Muscle of back (tissue), 3 donors: ENCODE measurements at regions not wholly inside any gene's neighbourhood (a gene's known extent, or its start where the extent isn't known, plus 50 kb on each side); places are given as distances from the start of the nearest gene placed in this dataset.
"Not testable (repeated sequence)": the region's sequence is repeated elsewhere in the genome, so short reads cannot be mapped to it uniquely, and the experiment has no call there.

Experiments used
- DNase-seq, 3 donors: peaks; one replicate each; pipeline versions ENCODE4 v3.0.0 to v3.0.0-alpha.2; 2013

GRCh38 chr2:72078773-72079172, 68.9 kb downstream of the CYP26B1 start:
- DNase-seq = no peak

DNA sequence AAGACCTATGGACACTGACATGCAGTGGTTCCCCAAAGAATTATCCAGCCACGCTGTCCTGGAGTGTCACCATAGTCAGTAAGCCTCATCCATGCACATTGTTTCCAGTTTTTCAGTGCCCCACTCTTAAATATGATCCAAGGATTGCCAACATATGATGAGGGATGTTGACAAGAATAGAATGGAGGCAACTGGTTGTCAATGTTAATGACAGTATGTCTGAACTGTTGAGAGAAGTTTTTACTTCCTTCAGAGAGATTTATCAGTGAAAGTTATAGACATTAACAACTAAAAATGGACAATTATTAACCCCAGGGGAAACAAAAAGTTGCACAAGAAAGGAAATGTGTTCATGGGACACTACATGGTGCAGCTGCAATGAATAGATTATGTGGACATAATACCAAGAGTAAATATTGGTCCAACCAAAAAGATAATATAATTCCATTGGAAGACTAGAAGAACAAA, 69.9 kb downstream of the CYP26B1 start:
- no peak for DNase-seq

DNA sequence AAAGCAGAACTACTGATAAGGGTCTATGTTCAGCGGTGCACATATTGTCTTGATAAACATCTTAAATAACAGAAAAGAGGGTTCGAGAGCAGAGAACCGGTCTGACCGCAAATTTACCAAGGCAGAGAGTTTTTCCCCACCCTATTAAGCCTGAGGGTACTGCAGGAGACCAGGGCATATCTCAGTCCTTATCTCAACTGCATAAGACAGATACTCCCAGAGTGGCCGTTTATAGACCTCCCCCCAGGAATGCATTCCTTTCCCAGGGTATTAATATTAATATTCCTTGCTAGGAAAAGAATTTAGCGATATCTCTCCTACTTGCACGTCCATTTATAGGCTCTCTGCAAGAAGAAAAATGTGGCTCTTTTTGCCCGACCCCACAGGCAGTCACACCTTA, 74.3 kb downstream of the CYP26B1 start:
- not testable (repeated sequence) for DNase-seq

GRCh38 chr2:72064197-72064596, 83.5 kb downstream of the CYP26B1 start:
- DNase-seq = not testable (repeated sequence)

- no peak for DNase-seq
Observed at GRCh38 chr2:72062336-72062735, 85.3 kb downstream of the CYP26B1 start.

- no peak for DNase-seq
Observed at GRCh38 chr2:72057308-72057707, 90.4 kb downstream of the CYP26B1 start.

DNA sequence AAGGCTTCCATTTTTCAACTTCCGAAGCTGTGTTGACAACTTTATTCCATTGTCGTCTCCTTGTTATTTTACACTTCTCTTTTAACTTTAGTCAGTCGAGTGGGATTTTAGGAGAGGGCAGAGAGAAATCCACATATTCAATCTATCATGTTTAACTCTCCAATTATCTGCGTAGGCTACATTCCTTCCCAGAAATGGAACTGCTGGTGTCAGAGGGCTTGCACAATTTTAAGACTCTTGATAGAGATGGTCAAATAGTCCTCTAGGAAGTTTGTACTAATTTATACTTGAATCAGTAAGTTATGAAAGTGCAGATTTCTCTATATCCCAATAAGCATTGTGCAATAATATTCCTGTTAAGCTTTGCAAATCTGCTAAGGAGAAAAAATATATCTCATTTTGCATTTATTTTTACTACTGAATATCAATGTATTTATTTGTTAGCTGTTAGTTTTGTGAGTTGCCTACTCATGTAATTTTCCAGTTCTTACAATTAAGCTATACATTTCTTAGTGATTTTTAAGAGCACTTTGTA, 95.6 kb downstream of the CYP26B1 start:
- DNase-seq = no peak

DNA sequence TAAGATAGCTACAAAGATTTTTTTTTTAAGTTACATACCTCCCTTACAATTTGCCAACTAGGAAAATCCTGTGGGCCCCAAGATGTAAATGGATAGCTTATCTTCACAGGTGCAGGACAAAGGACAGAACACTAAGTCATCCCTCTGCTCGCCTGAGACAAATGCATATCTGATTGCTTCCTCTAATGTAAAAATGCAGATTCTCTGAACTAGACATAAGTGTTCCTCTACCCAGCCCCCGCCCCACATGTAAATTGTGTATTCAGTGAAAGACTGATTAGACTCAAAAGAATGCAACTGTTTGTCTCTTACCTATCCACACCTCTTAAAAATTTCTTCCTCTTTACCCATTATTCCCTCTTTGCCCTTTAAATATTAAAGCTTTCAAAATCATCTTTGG, 96.5 kb downstream of the CYP26B1 start:
- DNase-seq = no peak

DNA sequence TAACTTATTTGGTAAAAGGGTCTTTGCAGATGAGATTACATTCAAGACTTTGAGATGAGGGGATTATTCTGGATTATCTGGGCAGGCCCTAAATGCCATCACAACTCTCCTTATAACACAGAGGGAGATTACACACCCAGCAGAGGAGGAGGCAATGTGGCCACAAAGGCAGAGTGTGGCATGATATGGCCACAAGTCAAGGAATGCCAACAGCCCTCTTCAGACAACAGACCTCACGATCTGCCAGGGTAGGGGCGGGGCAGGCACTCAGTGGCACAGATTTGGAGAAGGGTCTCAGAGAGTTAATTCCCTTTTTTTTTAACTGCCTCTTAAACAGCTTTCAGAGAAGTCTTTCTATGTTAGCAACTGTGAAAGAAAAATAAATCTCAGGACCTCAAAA, 96.9 kb downstream of the CYP26B1 start:
- DNase-seq = no peak

- no peak for DNase-seq
Observed at GRCh38 chr2:72048881-72049477, 98.7 kb downstream of the CYP26B1 start.

DNA sequence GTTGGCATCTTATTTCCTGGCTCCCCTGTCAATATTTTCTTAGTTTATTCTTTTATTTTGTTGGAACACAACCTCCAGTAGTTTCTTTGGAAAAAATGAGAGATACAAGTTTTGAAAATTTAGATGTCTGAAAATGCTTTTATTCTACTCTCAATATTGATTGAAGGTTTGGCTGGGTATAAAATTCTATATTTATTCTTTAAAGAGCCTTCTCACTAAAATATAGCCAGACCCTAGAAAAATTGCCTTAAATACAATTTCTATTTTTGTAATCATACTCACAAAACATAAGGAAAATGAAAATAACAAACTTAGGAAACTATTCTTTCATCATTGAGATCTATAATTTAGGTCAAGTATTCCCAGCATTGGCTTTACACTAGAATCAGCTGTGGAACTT, 103.7 kb downstream of the CYP26B1 start:
- no peak for DNase-seq

DNA sequence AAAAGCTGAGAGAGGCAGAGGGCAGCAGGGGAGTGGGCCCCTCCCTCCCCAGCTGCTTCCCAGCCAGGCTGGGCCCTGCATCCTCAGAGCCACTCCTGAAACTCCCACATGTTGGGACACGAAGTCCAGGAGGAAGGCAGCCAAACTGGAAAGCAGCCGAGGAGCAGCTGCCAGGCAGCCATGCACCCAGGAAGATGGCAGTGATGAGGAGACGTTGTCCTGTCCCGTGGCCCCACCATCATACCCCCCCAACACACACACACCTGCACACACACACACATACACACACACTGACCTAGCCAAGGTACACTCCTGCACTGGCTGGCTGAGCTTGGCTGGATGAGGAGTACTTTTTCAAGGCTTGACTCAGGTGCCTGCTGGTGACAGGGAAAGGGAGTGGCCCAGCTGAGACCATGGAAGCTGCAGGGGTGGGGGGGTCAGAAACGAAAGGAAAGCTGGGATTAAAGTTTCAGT, 106.0 kb downstream of the CYP26B1 start:
- no peak for DNase-seq

- DNase-seq = no peak
Observed at GRCh38 chr2:72040629-72041571, 106.8 kb downstream of the CYP26B1 start.

DNA sequence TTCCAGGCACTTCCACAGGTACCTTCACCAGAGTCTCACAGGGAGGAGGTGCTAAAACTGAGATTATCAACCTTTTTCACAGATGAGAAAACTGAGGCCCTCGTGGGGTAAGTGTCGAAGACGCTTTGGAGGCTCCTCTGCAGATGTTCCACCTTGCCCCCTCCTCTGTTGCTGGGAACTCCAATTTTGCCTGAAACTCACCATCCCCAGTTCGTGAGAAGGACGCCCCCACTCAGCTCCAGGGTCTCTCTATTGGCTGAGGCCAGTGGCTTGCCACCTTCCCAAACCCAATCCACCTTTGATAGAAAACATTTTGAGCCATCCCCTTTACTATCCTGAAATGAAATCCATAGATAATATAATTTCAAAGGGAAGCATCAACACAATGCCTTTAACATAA, 109.1 kb downstream of the CYP26B1 start:
- DNase-seq = no peak

DNA sequence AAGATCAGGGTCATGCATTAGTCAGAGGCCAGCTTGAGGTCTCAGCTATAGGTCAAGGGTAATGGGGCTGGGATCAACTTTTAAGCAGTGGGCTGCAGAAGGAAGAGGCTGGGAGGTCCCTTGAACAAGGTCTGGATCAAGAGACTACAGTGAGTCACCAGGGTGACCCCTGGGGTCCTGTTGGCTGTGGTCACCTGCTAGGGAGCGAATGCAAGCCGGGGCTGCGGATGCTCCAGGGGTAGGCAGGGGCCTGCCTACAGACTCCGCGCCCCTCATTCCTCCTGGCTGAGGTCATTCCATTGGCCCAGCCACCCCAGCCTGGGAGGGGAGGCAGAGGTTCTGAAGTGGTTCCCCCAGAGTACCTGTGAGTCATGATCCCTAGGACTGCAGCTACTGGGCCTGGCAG, 110.4 kb downstream of the CYP26B1 start:
- DNase-seq = no peak

DNA sequence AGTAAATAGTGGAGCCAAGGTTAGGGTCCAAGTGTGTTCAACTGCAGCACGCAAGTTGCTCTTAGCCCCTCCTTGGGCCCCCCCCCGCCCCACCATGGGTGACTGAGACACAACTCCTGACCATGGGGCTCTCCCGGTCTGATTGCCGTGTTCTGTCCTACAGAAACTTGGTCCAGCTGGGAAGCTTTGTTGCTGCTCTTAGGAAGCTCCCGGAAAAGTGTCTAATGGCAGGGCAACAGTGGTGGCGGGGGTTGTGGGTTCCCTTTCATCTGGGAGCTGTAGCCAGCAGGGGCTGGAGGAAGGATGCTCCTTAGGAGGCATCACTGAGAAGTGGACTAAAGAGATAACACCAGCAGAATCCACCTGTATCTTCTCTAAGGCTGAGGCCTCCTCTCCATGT, 111.1 kb downstream of the CYP26B1 start:
- no peak for DNase-seq

GRCh38 chr2:72036173-72036545, 111.5 kb downstream of the CYP26B1 start:
- DNase-seq = no peak

- DNase-seq = no peak
Observed at GRCh38 chr2:72035518-72036172, 112.0 kb downstream of the CYP26B1 start.

- no peak for DNase-seq
Observed at GRCh38 chr2:72034353-72035095, 113.1 kb downstream of the CYP26B1 start.

DNA sequence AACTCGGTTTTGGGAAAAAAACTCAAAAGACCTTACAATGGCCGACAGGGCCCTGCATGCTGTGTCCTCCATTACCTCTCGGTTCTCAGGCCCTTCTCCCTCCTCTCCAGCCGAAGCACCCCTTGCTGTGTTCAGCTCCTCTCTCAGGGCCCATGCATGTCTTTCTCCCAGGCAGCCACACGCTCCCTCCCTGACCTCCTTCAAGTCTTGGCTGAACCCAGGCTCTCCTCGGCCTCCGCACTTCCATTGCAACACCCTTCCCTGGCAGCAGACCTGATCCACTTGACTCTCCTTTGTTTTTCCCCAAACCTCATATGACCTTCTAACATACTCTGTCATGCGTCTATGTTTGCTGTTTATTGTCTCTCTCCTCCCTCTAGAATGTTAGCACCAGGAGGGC, 114.0 kb downstream of the CYP26B1 start:
- no peak for DNase-seq

GRCh38 chr2:72032481-72033041, 115.1 kb downstream of the CYP26B1 start:
- no peak for DNase-seq
